ENCODE measurements at regions not wholly inside any gene's neighbourhood (a gene's known extent, or its start where the extent isn't known, plus 50 kb on each side); places are given as distances from the start of the nearest gene placed in this dataset.

- TF ChIP-seq SP1 (IDR thresholded peaks at IDR 0.05; ENCODE audit: low read depth) (no peak), ZNF274 (IDR thresholded peaks at IDR 0.05; ENCODE audit: low read depth, low read length) (no peak), POLR2AphosphoS5 (IDR thresholded peaks at IDR 0.05; ENCODE audit: low read depth, low read length) (no peak), MAX (IDR thresholded peaks at IDR 0.05) (no peak), POLR2A (IDR thresholded peaks at IDR 0.05; ENCODE audit: borderline replicate concordance, extremely low read depth, insufficient read depth, insufficient read length) (no peak)
- TF ChIP-seq, protein P1, sequence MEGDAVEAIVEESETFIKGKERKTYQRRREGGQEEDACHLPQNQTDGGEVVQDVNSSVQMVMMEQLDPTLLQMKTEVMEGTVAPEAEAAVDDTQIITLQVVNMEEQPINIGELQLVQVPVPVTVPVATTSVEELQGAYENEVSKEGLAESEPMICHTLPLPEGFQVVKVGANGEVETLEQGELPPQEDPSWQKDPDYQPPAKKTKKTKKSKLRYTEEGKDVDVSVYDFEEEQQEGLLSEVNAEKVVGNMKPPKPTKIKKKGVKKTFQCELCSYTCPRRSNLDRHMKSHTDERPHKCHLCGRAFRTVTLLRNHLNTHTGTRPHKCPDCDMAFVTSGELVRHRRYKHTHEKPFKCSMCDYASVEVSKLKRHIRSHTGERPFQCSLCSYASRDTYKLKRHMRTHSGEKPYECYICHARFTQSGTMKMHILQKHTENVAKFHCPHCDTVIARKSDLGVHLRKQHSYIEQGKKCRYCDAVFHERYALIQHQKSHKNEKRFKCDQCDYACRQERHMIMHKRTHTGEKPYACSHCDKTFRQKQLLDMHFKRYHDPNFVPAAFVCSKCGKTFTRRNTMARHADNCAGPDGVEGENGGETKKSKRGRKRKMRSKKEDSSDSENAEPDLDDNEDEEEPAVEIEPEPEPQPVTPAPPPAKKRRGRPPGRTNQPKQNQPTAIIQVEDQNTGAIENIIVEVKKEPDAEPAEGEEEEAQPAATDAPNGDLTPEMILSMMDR (IDR thresholded peaks at IDR 0.05 in 2 of 3, conservative IDR thresholded peaks at IDR 0.05 in 1 of 3; ENCODE audit: borderline replicate concordance in 1 of 3, insufficient read depth in 1 of 3, low read depth in 2 of 3, low read length in 2 of 3) = no peak
- TF ChIP-seq, protein P2, sequence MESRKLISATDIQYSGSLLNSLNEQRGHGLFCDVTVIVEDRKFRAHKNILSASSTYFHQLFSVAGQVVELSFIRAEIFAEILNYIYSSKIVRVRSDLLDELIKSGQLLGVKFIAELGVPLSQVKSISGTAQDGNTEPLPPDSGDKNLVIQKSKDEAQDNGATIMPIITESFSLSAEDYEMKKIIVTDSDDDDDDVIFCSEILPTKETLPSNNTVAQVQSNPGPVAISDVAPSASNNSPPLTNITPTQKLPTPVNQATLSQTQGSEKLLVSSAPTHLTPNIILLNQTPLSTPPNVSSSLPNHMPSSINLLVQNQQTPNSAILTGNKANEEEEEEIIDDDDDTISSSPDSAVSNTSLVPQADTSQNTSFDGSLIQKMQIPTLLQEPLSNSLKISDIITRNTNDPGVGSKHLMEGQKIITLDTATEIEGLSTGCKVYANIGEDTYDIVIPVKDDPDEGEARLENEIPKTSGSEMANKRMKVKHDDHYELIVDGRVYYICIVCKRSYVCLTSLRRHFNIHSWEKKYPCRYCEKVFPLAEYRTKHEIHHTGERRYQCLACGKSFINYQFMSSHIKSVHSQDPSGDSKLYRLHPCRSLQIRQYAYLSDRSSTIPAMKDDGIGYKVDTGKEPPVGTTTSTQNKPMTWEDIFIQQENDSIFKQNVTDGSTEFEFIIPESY (IDR thresholded peaks at IDR 0.05; ENCODE audit: extremely low read depth, insufficient replicate concordance, low read length) = no peak
Measured at GRCh38 chr14:101088395-101088667, 184.8 kb upstream of the RTL1 start.
